ENCODE measurements at regions not wholly inside any gene's neighbourhood (a gene's known extent, or its start where the extent isn't known, plus 50 kb on each side); places are given as distances from the start of the nearest gene placed in this dataset.

- Histone ChIP-seq H3K27me3 (replicated peaks) (no peaks in the 10 kb centered on the region), H3K27ac (no peak overlapping the region), H3K4me3 (ENCODE audit: low read depth, low read length) (no peak overlapping the region), H3K36me3 (replicated peaks) (no peaks in the 10 kb centered on the region)
- no peak for DNase-seq
- TF ChIP-seq CTCF (IDR thresholded peaks at IDR 0.05; ENCODE audit: low read depth, low read length, missing control alignments), result no peak
- in situ Hi-C loops (cut with HindIII; ENCODE audit: low pct_ligation_motif_present, low sequenced_read_pairs), result no loop called here
These were observed 438.8 kb upstream of the FAM98A start for GRCh38 chr2:34037886-34038285.

DNA sequence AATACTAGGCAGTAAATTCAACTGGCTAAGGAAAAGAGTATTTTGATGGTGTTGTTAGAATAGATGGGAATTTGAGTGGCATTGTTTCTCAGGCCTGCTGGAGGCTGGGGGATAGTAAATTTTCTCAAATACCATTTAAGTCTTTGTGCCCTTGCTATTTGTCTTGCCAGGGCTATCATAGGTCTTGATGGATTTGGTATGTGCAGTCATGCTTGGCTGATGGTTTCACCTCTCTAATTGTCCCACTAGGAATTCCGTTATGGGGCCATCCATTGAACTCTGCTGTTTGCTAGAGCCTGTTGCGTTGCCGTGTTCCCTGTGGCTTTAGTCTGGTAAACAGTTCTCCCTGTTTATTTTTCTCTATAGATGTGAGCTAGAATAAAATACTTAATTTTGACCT lies 438.1 kb upstream of the FAM98A start:
- no peak for DNase-seq
- Histone ChIP-seq H3K36me3 (replicated peaks) (no peaks in the 10 kb centered on the region), H3K4me3 (ENCODE audit: low read depth, low read length) (no peak overlapping the region), H3K27me3 (replicated peaks) (no peaks in the 10 kb centered on the region), H3K27ac (no peak overlapping the region)
- in situ Hi-C loops (cut with HindIII; ENCODE audit: low pct_ligation_motif_present, low sequenced_read_pairs), result no loop called here
- TF ChIP-seq CTCF (IDR thresholded peaks at IDR 0.05; ENCODE audit: low read depth, low read length, missing control alignments), result no peak

DNA sequence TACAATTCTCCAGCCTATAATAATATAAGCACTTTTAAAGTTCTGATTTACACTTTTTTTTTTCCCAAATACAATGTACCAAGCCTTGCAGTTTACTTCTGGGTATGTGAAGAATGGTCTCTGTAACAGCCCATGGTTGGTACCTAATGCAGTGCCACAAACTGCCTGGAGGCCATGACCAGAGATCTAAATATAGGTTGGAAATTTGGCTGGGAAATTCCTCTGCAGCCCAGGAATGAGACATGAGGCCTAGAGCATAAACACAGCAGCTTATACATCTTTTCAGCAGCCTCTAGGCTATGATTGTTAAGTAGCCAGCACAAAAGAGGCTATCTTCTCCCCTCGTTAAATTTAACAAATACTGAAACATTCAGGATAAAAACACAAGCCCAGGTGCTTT lies 432.0 kb upstream of the FAM98A start:
- no peak for TF ChIP-seq CTCF (IDR thresholded peaks at IDR 0.05; ENCODE audit: low read depth, low read length, missing control alignments)
- in situ Hi-C loops (cut with HindIII; ENCODE audit: low pct_ligation_motif_present, low sequenced_read_pairs), result no loop called here
- DNase-seq, result no peak
- Histone ChIP-seq H3K4me3 (ENCODE audit: low read depth, low read length) (no peak overlapping the region), H3K27me3 (replicated peaks) (no peaks in the 10 kb centered on the region), H3K36me3 (replicated peaks) (no peaks in the 10 kb centered on the region), H3K27ac (no peak overlapping the region)

GRCh38 chr2:34030273-34030672 lies 431.2 kb upstream of the FAM98A start:
- in situ Hi-C loops (cut with HindIII; ENCODE audit: low pct_ligation_motif_present, low sequenced_read_pairs), result no loop called here
- TF ChIP-seq CTCF (IDR thresholded peaks at IDR 0.05; ENCODE audit: low read depth, low read length, missing control alignments), result no peak

DNA sequence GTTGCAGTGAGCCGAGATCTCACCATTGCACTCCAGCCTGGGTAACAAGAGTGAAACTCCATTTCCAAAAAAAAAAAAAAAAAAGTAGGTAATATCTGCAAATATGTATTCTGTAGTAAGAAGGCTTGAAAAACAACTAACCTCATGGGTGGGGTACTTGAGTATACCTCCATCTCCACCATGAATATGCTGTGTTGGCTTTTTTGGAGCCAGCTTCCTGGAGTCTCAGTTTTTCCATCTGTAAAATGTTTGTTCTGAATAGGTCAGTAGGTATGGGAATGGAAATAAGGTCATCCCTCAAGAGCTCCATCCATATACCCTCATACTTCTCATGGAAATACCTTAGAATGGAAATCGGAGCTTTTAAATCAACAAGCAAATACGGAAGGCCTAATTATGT lies 430.0 kb upstream of the FAM98A start:
- no peak overlapping the region for H3K4me3 ChIP-seq (ENCODE audit: low read depth, low read length)
- in situ Hi-C loops (cut with HindIII; ENCODE audit: low pct_ligation_motif_present, low sequenced_read_pairs), result no loop called here
- no peaks in the 10 kb centered on the region for H3K27me3 ChIP-seq (replicated peaks)
- H3K36me3 ChIP-seq (replicated peaks), result no peaks in the 10 kb centered on the region
- H3K27ac ChIP-seq, result no peak overlapping the region
- TF ChIP-seq CTCF (IDR thresholded peaks at IDR 0.05; ENCODE audit: low read depth, low read length, missing control alignments), result no peak
- no peak for DNase-seq

More at GRCh38 chr2:34030273-34030672, 431.2 kb upstream of the FAM98A start:
- no peak overlapping the region for H3K27ac ChIP-seq
- no peaks in the 10 kb centered on the region for H3K36me3 ChIP-seq (replicated peaks)
- H3K4me3 ChIP-seq (ENCODE audit: low read depth, low read length), result no peak overlapping the region
- no peak for DNase-seq
- H3K27me3 ChIP-seq (replicated peaks), result no peaks in the 10 kb centered on the region

DNA sequence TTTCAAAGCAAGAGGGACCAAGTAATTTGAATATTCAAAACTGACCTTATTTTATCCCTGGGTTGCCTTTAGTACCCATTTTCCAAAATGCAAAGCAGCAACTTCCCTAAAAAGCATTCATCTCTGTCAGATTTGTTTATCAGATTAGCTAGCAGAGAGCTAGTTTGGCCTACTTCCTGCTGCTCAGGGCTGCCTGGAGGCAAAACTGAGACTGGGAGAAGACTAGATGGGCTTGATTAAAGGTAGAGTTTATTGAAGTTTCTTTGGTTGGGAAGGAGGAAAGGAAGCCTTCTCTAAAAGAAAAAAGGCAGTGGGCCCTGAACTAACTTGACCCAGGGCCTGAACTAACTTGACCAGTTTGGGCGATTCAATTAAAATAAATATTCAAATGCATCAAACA lies 426.1 kb upstream of the FAM98A start:
- H3K4me3 ChIP-seq (ENCODE audit: low read depth, low read length), result no peak overlapping the region
- no peaks in the 10 kb centered on the region for H3K27me3 ChIP-seq (replicated peaks)
- no peak overlapping the region for H3K27ac ChIP-seq
- TF ChIP-seq CTCF (IDR thresholded peaks at IDR 0.05; ENCODE audit: low read depth, low read length, missing control alignments), result no peak
- no peak for DNase-seq
- no peaks in the 10 kb centered on the region for H3K36me3 ChIP-seq (replicated peaks)
- in situ Hi-C loops (cut with HindIII; ENCODE audit: low pct_ligation_motif_present, low sequenced_read_pairs), result no loop called here

Measured in brain microvascular endothelial cell (primary cell).